ENCODE measurements at regions not wholly inside any gene's neighbourhood (a gene's known extent, or its start where the extent isn't known, plus 50 kb on each side); places are given as distances from the start of the nearest gene placed in this dataset.

GRCh38 chr6:105986998-105987397 lies 99.1 kb upstream of the PRDM1 start:
- Mint-ChIP-seq H3K27ac (ENCODE audit: unreplicated experiment) (no peak overlapping the region), H3K4me3 (ENCODE audit: unreplicated experiment) (no peak overlapping the region), H3K27me3 (ENCODE audit: low read depth) (peaks cover 74% of the 10 kb centered on the region), H3K36me3 (ENCODE audit: low read depth) (peaks cover 5% of the 10 kb centered on the region), H3K9me3 (ENCODE audit: low read depth) (no peaks in the 10 kb centered on the region), H3K4me1 (ENCODE audit: low read depth) (peaks cover 14% of the 10 kb centered on the region)
- DNase-seq (ENCODE audit: low spot score) = no peak
- TF ChIP-seq CTCF (IDR thresholded peaks at IDR 0.05) = no peak

- no peak overlapping the region for H3K27ac Mint-ChIP-seq (ENCODE audit: unreplicated experiment)
- peak overlapping the region; percentile 57 for H3K4me3 Mint-ChIP-seq (ENCODE audit: unreplicated experiment)
- peaks cover 72% of the 10 kb centered on the region for H3K27me3 Mint-ChIP-seq (ENCODE audit: low read depth)
- peaks cover 14% of the 10 kb centered on the region for H3K4me1 Mint-ChIP-seq (ENCODE audit: low read depth)
- no peak for DNase-seq (ENCODE audit: low spot score)
- TF ChIP-seq CTCF (IDR thresholded peaks at IDR 0.05) = no peak
- no peaks in the 10 kb centered on the region for H3K9me3 Mint-ChIP-seq (ENCODE audit: low read depth)
- peaks cover 6% of the 10 kb centered on the region for H3K36me3 Mint-ChIP-seq (ENCODE audit: low read depth)
Measured at GRCh38 chr6:105985816-105986632, 100.1 kb upstream of the PRDM1 start.

GRCh38 chr6:105985098-105985815 lies 100.9 kb upstream of the PRDM1 start:
- Mint-ChIP-seq H3K4me1 (ENCODE audit: low read depth) (peaks cover 16% of the 10 kb centered on the region), H3K27me3 (ENCODE audit: low read depth) (peaks cover 71% of the 10 kb centered on the region), H3K27ac (ENCODE audit: unreplicated experiment) (no peak overlapping the region), H3K4me3 (ENCODE audit: unreplicated experiment) (peak overlapping the region; percentile 57), H3K9me3 (ENCODE audit: low read depth) (no peaks in the 10 kb centered on the region), H3K36me3 (ENCODE audit: low read depth) (peaks cover 9% of the 10 kb centered on the region)
- TF ChIP-seq CTCF (IDR thresholded peaks at IDR 0.05) = no peak
- no peak for DNase-seq (ENCODE audit: low spot score)

GRCh38 chr6:105983763-105984162 lies 102.4 kb upstream of the PRDM1 start:
- Mint-ChIP-seq H3K36me3 (ENCODE audit: low read depth) (peaks cover 10% of the 10 kb centered on the region), H3K4me3 (ENCODE audit: unreplicated experiment) (no peak overlapping the region)

More at GRCh38 chr6:105983763-105984162, 102.4 kb upstream of the PRDM1 start:
- Mint-ChIP-seq H3K27ac (ENCODE audit: unreplicated experiment) (no peak overlapping the region), H3K4me1 (ENCODE audit: low read depth) (peaks cover 16% of the 10 kb centered on the region), H3K27me3 (ENCODE audit: low read depth) (peaks cover 63% of the 10 kb centered on the region), H3K9me3 (ENCODE audit: low read depth) (no peaks in the 10 kb centered on the region)
- DNase-seq (ENCODE audit: low spot score) = no peak
- TF ChIP-seq CTCF (IDR thresholded peaks at IDR 0.05) = no peak
